ENCODE measurements at regions not wholly inside any gene's neighbourhood (a gene's known extent, or its start where the extent isn't known, plus 50 kb on each side); places are given as distances from the start of the nearest gene placed in this dataset.

DNA sequence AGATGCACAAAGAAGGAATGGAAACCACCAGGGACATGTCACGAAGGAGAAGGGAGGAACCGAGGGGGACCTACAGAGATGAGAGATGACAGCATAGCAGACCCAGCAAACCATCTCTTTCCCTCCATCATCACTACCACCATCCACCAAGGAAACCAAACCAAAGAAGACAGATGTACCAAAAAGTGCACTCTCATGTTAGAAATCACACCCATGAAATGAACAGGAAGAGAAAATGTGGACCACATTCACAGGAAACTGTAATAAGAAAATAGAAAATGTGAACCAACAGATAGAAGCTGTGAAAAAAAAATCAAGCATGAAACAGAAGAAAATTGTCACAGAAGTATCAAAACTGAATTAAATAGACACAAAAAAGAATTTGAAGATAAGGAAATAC, 672.7 kb downstream of the QKI start:
- TF ChIP-seq, protein P1, sequence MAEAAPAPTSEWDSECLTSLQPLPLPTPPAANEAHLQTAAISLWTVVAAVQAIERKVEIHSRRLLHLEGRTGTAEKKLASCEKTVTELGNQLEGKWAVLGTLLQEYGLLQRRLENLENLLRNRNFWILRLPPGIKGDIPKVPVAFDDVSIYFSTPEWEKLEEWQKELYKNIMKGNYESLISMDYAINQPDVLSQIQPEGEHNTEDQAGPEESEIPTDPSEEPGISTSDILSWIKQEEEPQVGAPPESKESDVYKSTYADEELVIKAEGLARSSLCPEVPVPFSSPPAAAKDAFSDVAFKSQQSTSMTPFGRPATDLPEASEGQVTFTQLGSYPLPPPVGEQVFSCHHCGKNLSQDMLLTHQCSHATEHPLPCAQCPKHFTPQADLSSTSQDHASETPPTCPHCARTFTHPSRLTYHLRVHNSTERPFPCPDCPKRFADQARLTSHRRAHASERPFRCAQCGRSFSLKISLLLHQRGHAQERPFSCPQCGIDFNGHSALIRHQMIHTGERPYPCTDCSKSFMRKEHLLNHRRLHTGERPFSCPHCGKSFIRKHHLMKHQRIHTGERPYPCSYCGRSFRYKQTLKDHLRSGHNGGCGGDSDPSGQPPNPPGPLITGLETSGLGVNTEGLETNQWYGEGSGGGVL (CRISPR knock-in tag; IDR thresholded peaks at IDR 0.05), result no peak
- TF ChIP-seq, protein P2, sequence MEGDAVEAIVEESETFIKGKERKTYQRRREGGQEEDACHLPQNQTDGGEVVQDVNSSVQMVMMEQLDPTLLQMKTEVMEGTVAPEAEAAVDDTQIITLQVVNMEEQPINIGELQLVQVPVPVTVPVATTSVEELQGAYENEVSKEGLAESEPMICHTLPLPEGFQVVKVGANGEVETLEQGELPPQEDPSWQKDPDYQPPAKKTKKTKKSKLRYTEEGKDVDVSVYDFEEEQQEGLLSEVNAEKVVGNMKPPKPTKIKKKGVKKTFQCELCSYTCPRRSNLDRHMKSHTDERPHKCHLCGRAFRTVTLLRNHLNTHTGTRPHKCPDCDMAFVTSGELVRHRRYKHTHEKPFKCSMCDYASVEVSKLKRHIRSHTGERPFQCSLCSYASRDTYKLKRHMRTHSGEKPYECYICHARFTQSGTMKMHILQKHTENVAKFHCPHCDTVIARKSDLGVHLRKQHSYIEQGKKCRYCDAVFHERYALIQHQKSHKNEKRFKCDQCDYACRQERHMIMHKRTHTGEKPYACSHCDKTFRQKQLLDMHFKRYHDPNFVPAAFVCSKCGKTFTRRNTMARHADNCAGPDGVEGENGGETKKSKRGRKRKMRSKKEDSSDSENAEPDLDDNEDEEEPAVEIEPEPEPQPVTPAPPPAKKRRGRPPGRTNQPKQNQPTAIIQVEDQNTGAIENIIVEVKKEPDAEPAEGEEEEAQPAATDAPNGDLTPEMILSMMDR (IDR thresholded peaks at IDR 0.05 in 2 of 3, conservative IDR thresholded peaks at IDR 0.05 in 1 of 3; ENCODE audit: insufficient read depth in 2 of 3, low read depth in 1 of 3, low read length in 3 of 3), result no peak
- TF ChIP-seq MAFK (IDR thresholded peaks at IDR 0.05; ENCODE audit: low read length) (no peak), ZZZ3 (IDR thresholded peaks at IDR 0.05) (no peak), RAD21 (CRISPR knock-in tag; conservative IDR thresholded peaks at IDR 0.05 in 1 of 2, IDR thresholded peaks at IDR 0.05 in 1 of 2) (no peak), ZNF408 (CRISPR knock-in tag; IDR thresholded peaks at IDR 0.05; ENCODE audit: low read depth) (no peak)
- TF ChIP-seq, protein P3, sequence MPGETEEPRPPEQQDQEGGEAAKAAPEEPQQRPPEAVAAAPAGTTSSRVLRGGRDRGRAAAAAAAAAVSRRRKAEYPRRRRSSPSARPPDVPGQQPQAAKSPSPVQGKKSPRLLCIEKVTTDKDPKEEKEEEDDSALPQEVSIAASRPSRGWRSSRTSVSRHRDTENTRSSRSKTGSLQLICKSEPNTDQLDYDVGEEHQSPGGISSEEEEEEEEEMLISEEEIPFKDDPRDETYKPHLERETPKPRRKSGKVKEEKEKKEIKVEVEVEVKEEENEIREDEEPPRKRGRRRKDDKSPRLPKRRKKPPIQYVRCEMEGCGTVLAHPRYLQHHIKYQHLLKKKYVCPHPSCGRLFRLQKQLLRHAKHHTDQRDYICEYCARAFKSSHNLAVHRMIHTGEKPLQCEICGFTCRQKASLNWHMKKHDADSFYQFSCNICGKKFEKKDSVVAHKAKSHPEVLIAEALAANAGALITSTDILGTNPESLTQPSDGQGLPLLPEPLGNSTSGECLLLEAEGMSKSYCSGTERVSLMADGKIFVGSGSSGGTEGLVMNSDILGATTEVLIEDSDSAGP (CRISPR knock-in tag; IDR thresholded peaks at IDR 0.05), result no peak

Measured in K562 (cell line).